ENCODE measurements at regions not wholly inside any gene's neighbourhood (a gene's known extent, or its start where the extent isn't known, plus 50 kb on each side); places are given as distances from the start of the nearest gene placed in this dataset.

DNA sequence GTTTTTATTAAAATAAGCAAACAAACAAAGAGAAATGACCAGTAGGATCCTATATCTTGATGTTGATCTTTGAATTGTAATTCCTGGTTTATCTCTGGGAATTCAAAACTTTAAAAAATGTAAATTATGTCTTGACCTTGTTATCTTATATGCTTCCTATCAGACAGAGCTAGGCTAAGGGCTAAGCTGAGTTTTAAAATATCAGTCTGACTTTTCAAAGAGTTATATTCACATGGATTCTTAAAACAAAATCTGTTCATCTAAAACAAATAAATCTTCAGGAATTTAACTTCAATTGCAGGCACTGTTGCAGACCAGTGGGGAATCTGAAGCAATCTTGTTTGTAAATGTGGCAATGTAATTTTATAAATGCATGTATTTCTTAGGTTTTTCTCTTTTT, 1144.1 kb downstream of the LRFN5 start:
- TF ChIP-seq, protein P1, sequence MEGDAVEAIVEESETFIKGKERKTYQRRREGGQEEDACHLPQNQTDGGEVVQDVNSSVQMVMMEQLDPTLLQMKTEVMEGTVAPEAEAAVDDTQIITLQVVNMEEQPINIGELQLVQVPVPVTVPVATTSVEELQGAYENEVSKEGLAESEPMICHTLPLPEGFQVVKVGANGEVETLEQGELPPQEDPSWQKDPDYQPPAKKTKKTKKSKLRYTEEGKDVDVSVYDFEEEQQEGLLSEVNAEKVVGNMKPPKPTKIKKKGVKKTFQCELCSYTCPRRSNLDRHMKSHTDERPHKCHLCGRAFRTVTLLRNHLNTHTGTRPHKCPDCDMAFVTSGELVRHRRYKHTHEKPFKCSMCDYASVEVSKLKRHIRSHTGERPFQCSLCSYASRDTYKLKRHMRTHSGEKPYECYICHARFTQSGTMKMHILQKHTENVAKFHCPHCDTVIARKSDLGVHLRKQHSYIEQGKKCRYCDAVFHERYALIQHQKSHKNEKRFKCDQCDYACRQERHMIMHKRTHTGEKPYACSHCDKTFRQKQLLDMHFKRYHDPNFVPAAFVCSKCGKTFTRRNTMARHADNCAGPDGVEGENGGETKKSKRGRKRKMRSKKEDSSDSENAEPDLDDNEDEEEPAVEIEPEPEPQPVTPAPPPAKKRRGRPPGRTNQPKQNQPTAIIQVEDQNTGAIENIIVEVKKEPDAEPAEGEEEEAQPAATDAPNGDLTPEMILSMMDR (IDR thresholded peaks at IDR 0.05; ENCODE audit: extremely low read depth in 1 of 2, insufficient read depth in 1 of 2, low read depth in 1 of 2, low read length in 2 of 2): no peak
- no peak for TF ChIP-seq EZH2 (IDR thresholded peaks at IDR 0.05; ENCODE audit: borderline replicate concordance, low read depth, low read length, severe bottlenecking)
- no peak for TF ChIP-seq POLR2AphosphoS5 (IDR thresholded peaks at IDR 0.05; ENCODE audit: insufficient read depth, low read depth, low read length)
- TF ChIP-seq FOS (IDR thresholded peaks at IDR 0.05; ENCODE audit: borderline replicate concordance, insufficient read depth, low read length): no peak
- no peak for TF ChIP-seq JUN (IDR thresholded peaks at IDR 0.05; ENCODE audit: borderline replicate concordance, insufficient read depth, insufficient read length, low read depth)

All from endothelial cell of umbilical vein (primary cell).